ENCODE measurements at regions not wholly inside any gene's neighbourhood (a gene's known extent, or its start where the extent isn't known, plus 50 kb on each side); places are given as distances from the start of the nearest gene placed in this dataset.

DNA sequence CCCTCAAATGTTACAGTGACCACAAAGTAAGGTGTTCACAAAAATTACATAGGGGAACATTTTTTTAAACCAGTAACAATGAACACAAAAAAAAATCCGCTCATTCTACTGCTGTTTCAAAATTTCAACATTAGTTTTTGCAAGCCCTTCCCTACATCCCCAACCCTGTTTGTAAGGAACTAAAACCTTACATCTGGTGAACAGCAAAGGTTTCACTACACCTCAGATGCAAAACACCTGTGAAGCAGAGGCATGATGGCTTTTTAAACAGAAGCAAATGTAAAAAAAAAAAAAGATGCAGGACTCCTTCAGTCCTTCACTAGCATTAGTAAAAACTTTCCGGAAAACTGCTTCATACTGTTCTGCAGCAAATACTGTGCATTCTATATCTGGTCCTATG is 50.0 kb upstream of the API5 start:
- intact Hi-C loops (cut with micrococcal nuclease) = no loop called here
- Mint-ChIP-seq H3K9me3 (peaks cover 10% of the 10 kb centered on the region), H3K36me3 (ENCODE audit: low read depth) (no peaks in the 10 kb centered on the region), H3K27ac (no peak overlapping the region), H3K27me3 (peaks cover 5% of the 10 kb centered on the region), H3K4me3 (no peak overlapping the region), H3K4me1 (ENCODE audit: low read depth) (no peaks in the 10 kb centered on the region)
- ATAC-seq (no peak), DNase-seq (no peak)
- CTCF ChIA-PET = no interaction called here
- TF ChIP-seq, protein P1, sequence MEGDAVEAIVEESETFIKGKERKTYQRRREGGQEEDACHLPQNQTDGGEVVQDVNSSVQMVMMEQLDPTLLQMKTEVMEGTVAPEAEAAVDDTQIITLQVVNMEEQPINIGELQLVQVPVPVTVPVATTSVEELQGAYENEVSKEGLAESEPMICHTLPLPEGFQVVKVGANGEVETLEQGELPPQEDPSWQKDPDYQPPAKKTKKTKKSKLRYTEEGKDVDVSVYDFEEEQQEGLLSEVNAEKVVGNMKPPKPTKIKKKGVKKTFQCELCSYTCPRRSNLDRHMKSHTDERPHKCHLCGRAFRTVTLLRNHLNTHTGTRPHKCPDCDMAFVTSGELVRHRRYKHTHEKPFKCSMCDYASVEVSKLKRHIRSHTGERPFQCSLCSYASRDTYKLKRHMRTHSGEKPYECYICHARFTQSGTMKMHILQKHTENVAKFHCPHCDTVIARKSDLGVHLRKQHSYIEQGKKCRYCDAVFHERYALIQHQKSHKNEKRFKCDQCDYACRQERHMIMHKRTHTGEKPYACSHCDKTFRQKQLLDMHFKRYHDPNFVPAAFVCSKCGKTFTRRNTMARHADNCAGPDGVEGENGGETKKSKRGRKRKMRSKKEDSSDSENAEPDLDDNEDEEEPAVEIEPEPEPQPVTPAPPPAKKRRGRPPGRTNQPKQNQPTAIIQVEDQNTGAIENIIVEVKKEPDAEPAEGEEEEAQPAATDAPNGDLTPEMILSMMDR (IDR thresholded peaks at IDR 0.05) = no peak
- POLR2A ChIA-PET = no interaction called here

Data from activated CD8-positive, alpha-beta T cell treated with anti-CD3 and anti-CD28 coated beads for 36 hours (primary cell).